DOHH2 (cell line): ENCODE measurements at regions not wholly inside any gene's neighbourhood (a gene's known extent, or its start where the extent isn't known, plus 50 kb on each side); places are given as distances from the start of the nearest gene placed in this dataset.

Experiments used
- EZH2phosphoT487 ChIP-seq: fragments of 200-600 bp; sonication (generic); IDR thresholded peaks from 2 replicates; pipeline ENCODE4 v1.6.1; 2017; ENCODE audit warnings: borderline replicate concordance, mild to moderate bottlenecking, antibody characterized with exemption, low read length, moderate library complexity, mixed read lengths
- TF ChIP-seq, protein P1 (sequence below): fragments of 200-600 bp; sonication (generic); IDR thresholded peaks from one replicate; pipeline ENCODE4 v1.5.1; 2014; ENCODE audit warnings: antibody characterized with exemption, mild to moderate bottlenecking, low read depth, low read length; ENCODE audit not compliant: poor library complexity, severe bottlenecking

DNA sequence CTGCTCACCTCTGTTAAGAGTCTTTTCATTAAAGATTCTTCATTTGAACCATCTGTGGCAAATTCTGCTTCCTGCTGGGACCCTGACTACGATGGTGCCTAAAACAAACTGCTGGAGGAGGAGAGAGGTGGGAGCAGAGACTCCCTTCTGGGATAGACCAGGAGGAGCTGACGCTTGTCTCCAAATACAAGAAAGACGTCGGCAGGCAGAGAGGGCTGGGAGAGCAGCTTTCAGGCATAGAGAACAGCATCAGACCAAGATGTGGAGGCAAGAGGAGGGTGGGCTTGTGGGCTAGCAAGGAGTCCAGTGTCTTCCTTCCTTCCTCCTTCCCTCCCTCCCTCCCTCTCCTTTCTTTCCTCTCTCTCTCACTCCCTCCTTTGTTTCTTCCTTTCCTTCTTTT, 358.6 kb downstream of the VRK1 start:
- TF ChIP-seq, protein P1, sequence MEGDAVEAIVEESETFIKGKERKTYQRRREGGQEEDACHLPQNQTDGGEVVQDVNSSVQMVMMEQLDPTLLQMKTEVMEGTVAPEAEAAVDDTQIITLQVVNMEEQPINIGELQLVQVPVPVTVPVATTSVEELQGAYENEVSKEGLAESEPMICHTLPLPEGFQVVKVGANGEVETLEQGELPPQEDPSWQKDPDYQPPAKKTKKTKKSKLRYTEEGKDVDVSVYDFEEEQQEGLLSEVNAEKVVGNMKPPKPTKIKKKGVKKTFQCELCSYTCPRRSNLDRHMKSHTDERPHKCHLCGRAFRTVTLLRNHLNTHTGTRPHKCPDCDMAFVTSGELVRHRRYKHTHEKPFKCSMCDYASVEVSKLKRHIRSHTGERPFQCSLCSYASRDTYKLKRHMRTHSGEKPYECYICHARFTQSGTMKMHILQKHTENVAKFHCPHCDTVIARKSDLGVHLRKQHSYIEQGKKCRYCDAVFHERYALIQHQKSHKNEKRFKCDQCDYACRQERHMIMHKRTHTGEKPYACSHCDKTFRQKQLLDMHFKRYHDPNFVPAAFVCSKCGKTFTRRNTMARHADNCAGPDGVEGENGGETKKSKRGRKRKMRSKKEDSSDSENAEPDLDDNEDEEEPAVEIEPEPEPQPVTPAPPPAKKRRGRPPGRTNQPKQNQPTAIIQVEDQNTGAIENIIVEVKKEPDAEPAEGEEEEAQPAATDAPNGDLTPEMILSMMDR: no peak
- no peak for TF ChIP-seq EZH2phosphoT487
